Chondrocyte (in vitro differentiated cells): ENCODE measurements at regions not wholly inside any gene's neighbourhood (a gene's known extent, or its start where the extent isn't known, plus 50 kb on each side); places are given as distances from the start of the nearest gene placed in this dataset.
"Not testable (repeated sequence)": the region's sequence is repeated elsewhere in the genome, so short reads cannot be mapped to it uniquely, and the experiment has no call there.

ENCODE experiments used
- DNase-seq: peaks from one replicate; pipeline ENCODE4 v3.0.0; 2021; ENCODE audit warnings: mixed read lengths, low spot score
- H3K27ac Mint-ChIP-seq: one replicate; pipeline ENCODE4 v1.8.0; 2021; ENCODE audit warnings: mild to moderate bottlenecking, moderate library complexity, mixed read lengths; ENCODE audit not compliant: unreplicated experiment
- H3K27me3 Mint-ChIP-seq: 2 replicates; pipeline ENCODE4 v1.8.0; 2021; ENCODE audit warnings: low read depth, mixed read lengths
- H3K36me3 Mint-ChIP-seq: 2 replicates; pipeline ENCODE4 v1.8.0; 2021; ENCODE audit warnings: low read depth, mixed read lengths
- H3K4me1 Mint-ChIP-seq: 2 replicates; pipeline ENCODE4 v1.8.0; 2021; ENCODE audit warnings: low read depth, mild to moderate bottlenecking, mixed read lengths
- H3K4me3 Mint-ChIP-seq: one replicate; pipeline ENCODE4 v1.8.0; 2021; ENCODE audit warnings: mild to moderate bottlenecking, moderate library complexity, mixed read lengths; ENCODE audit not compliant: unreplicated experiment
- H3K9me3 Mint-ChIP-seq: 2 replicates; pipeline ENCODE4 v1.8.0; 2021; ENCODE audit warnings: low read depth, mixed read lengths
- CTCF ChIP-seq: fragments of 200-600 bp; sonication (generic); IDR thresholded peaks from 2 replicates; pipeline ENCODE4 v1.5.0; 2021; ENCODE audit warnings: antibody characterized with exemption, mild to moderate bottlenecking, moderate library complexity

GRCh38 chr22:35186492-35186891 is 70.8 kb upstream of the HMGXB4 start:
- no peak for TF ChIP-seq CTCF
- no peaks in the 10 kb centered on the region for H3K27me3 Mint-ChIP-seq
- no peak for DNase-seq
- H3K36me3 Mint-ChIP-seq: peaks cover 2% of the 10 kb centered on the region
- no peak overlapping the region for H3K27ac Mint-ChIP-seq
- H3K4me1 Mint-ChIP-seq: peaks cover 7% of the 10 kb centered on the region
- peaks cover 10% of the 10 kb centered on the region for H3K9me3 Mint-ChIP-seq
- H3K4me3 Mint-ChIP-seq: no peak overlapping the region

GRCh38 chr22:35188930-35189329 is 68.4 kb upstream of the HMGXB4 start:
- not testable (repeated sequence) for H3K36me3 Mint-ChIP-seq, H3K27me3 Mint-ChIP-seq, H3K4me3 Mint-ChIP-seq, DNase-seq, H3K27ac Mint-ChIP-seq
- Mint-ChIP-seq H3K9me3 (peaks cover 10% of the 10 kb centered on the region), H3K4me1 (peaks cover 15% of the 10 kb centered on the region)

- TF ChIP-seq CTCF: no peak
- peaks cover 10% of the 10 kb centered on the region for H3K9me3 Mint-ChIP-seq
- DNase-seq: no peak
- H3K4me3 Mint-ChIP-seq: no peak overlapping the region
- peaks cover 15% of the 10 kb centered on the region for H3K4me1 Mint-ChIP-seq
- H3K27ac Mint-ChIP-seq: no peak overlapping the region
- H3K36me3 Mint-ChIP-seq: peaks cover 2% of the 10 kb centered on the region
- H3K27me3 Mint-ChIP-seq: peaks cover 4% of the 10 kb centered on the region
Observed at GRCh38 chr22:35189559-35189958, 67.7 kb upstream of the HMGXB4 start.

- H3K4me3 Mint-ChIP-seq: no peak overlapping the region
- peaks cover 4% of the 10 kb centered on the region for H3K27me3 Mint-ChIP-seq
- no peak for TF ChIP-seq CTCF
- H3K36me3 Mint-ChIP-seq: peaks cover 2% of the 10 kb centered on the region
- no peak for DNase-seq
- peaks cover 15% of the 10 kb centered on the region for H3K4me1 Mint-ChIP-seq
- H3K27ac Mint-ChIP-seq: no peak overlapping the region
- peaks cover 10% of the 10 kb centered on the region for H3K9me3 Mint-ChIP-seq
Observed at GRCh38 chr22:35191412-35191811, 65.9 kb upstream of the HMGXB4 start.

GRCh38 chr22:35192129-35192918 is 65.0 kb upstream of the HMGXB4 start:
- Mint-ChIP-seq H3K36me3 (peaks cover 2% of the 10 kb centered on the region), H3K27ac (no peak overlapping the region), H3K27me3 (peaks cover 9% of the 10 kb centered on the region), H3K4me3 (no peak overlapping the region), H3K9me3 (peaks cover 10% of the 10 kb centered on the region), H3K4me1 (peaks cover 15% of the 10 kb centered on the region)
- TF ChIP-seq CTCF: no peak
- peak; percentile 48 for DNase-seq

GRCh38 chr22:35195226-35195625 is 62.1 kb upstream of the HMGXB4 start:
- no peak for TF ChIP-seq CTCF
- H3K36me3 Mint-ChIP-seq: peaks cover 2% of the 10 kb centered on the region
- peaks cover 15% of the 10 kb centered on the region for H3K4me1 Mint-ChIP-seq
- peaks cover 35% of the 10 kb centered on the region for H3K27me3 Mint-ChIP-seq
- H3K4me3 Mint-ChIP-seq: no peak overlapping the region
- DNase-seq: no peak
- H3K27ac Mint-ChIP-seq: no peak overlapping the region
- H3K9me3 Mint-ChIP-seq: peaks cover 3% of the 10 kb centered on the region
